ENCODE measurements at regions not wholly inside any gene's neighbourhood (a gene's known extent, or its start where the extent isn't known, plus 50 kb on each side); places are given as distances from the start of the nearest gene placed in this dataset.

- no peaks in the 10 kb centered on the region for H3K4me1 Mint-ChIP-seq
- no peak overlapping the region for H3K27ac Mint-ChIP-seq
- Histone ChIP-seq H3K36me3 (ENCODE audit: control insufficient read depth, insufficient read depth, low read length) (no peaks in the 10 kb centered on the region), H3K27ac (ENCODE audit: low read length) (no peak overlapping the region), H3K4me3 (ENCODE audit: low read length) (no peak overlapping the region), H3K4me1 (ENCODE audit: control insufficient read depth, insufficient read depth, low read length) (no peaks in the 10 kb centered on the region), H3K9me3 (ENCODE audit: control insufficient read depth, insufficient read depth, low read length) (no peaks in the 10 kb centered on the region), H3K27me3 (ENCODE audit: control insufficient read depth, insufficient read depth, low read length) (no peaks in the 10 kb centered on the region)
- ATAC-seq (no peak), DNase-seq (no peak)
- H3K36me3 Mint-ChIP-seq: no peaks in the 10 kb centered on the region
- H3K9me3 Mint-ChIP-seq: peaks cover 2 to 3% of the 10 kb centered on the region in 2 donors
- WGBS (ENCODE audit: insufficient coverage): 83% methylated on average over 1 of the region's 1 CpG
- no peak overlapping the region for H3K4me3 Mint-ChIP-seq
- TF ChIP-seq CTCF (IDR thresholded peaks at IDR 0.05): no peak
- no peaks in the 10 kb centered on the region for H3K27me3 Mint-ChIP-seq (ENCODE audit: low read depth in 2 of 2)
- intact Hi-C loops (cut with micrococcal nuclease): no loop called here
Observed at GRCh38 chr3:5462086-5462485, 274.6 kb downstream of the EDEM1 start.

GRCh38 chr3:5463991-5464390 lies 276.5 kb downstream of the EDEM1 start:
- no peak overlapping the region for H3K4me3 Mint-ChIP-seq
- no peak overlapping the region for H3K4me3 ChIP-seq (ENCODE audit: low read length)
- no peaks in the 10 kb centered on the region for H3K4me1 Mint-ChIP-seq
- WGBS (ENCODE audit: insufficient coverage): 17% methylated on average over 3 of the region's 3 CpGs
- H3K9me3 ChIP-seq (ENCODE audit: control insufficient read depth, insufficient read depth, low read length): no peaks in the 10 kb centered on the region
- intact Hi-C loops (cut with micrococcal nuclease): no loop called here
- peaks cover 2 to 4% of the 10 kb centered on the region in 2 donors for H3K9me3 Mint-ChIP-seq
- no peaks in the 10 kb centered on the region for H3K4me1 ChIP-seq (ENCODE audit: control insufficient read depth, insufficient read depth, low read length)
- no peaks in the 10 kb centered on the region for H3K27me3 Mint-ChIP-seq (ENCODE audit: low read depth in 2 of 2)
- H3K27ac ChIP-seq (ENCODE audit: low read length): no peak overlapping the region
- H3K27ac Mint-ChIP-seq: no peak overlapping the region
- ATAC-seq: no peak
- DNase-seq: no peak
- no peak for TF ChIP-seq CTCF (IDR thresholded peaks at IDR 0.05)
- no peaks in the 10 kb centered on the region for H3K27me3 ChIP-seq (ENCODE audit: control insufficient read depth, insufficient read depth, low read length)
- no peaks in the 10 kb centered on the region for H3K36me3 ChIP-seq (ENCODE audit: control insufficient read depth, insufficient read depth, low read length)
- no peaks in the 10 kb centered on the region for H3K36me3 Mint-ChIP-seq

GRCh38 chr3:5464649-5465048 lies 277.1 kb downstream of the EDEM1 start:
- no peaks in the 10 kb centered on the region for H3K4me1 ChIP-seq (ENCODE audit: control insufficient read depth, insufficient read depth, low read length)
- ATAC-seq (no peak), DNase-seq (no peak)
- Mint-ChIP-seq H3K27me3 (ENCODE audit: low read depth in 2 of 2) (no peaks in the 10 kb centered on the region), H3K36me3 (no peaks in the 10 kb centered on the region), H3K4me3 (no peak overlapping the region), H3K27ac (no peak overlapping the region), H3K9me3 (peaks cover 2 to 4% of the 10 kb centered on the region in 2 donors), H3K4me1 (no peaks in the 10 kb centered on the region)
- 54% methylated on average over 4 of the region's 4 CpGs for WGBS (ENCODE audit: insufficient coverage)
- no peak for TF ChIP-seq CTCF (IDR thresholded peaks at IDR 0.05)
- H3K36me3 ChIP-seq (ENCODE audit: control insufficient read depth, insufficient read depth, low read length): no peaks in the 10 kb centered on the region
- H3K27me3 ChIP-seq (ENCODE audit: control insufficient read depth, insufficient read depth, low read length): no peaks in the 10 kb centered on the region
- no peak overlapping the region for H3K4me3 ChIP-seq (ENCODE audit: low read length)
- intact Hi-C loops (cut with micrococcal nuclease): no loop called here
- no peak overlapping the region for H3K27ac ChIP-seq (ENCODE audit: low read length)
- no peaks in the 10 kb centered on the region for H3K9me3 ChIP-seq (ENCODE audit: control insufficient read depth, insufficient read depth, low read length)

GRCh38 chr3:5465183-5465582 lies 277.7 kb downstream of the EDEM1 start:
- Histone ChIP-seq H3K4me3 (ENCODE audit: low read length) (no peak overlapping the region), H3K9me3 (ENCODE audit: control insufficient read depth, insufficient read depth, low read length) (no peaks in the 10 kb centered on the region), H3K4me1 (ENCODE audit: control insufficient read depth, insufficient read depth, low read length) (no peaks in the 10 kb centered on the region), H3K27ac (ENCODE audit: low read length) (no peak overlapping the region), H3K27me3 (ENCODE audit: control insufficient read depth, insufficient read depth, low read length) (no peaks in the 10 kb centered on the region), H3K36me3 (ENCODE audit: control insufficient read depth, insufficient read depth, low read length) (no peaks in the 10 kb centered on the region)
- intact Hi-C loops (cut with micrococcal nuclease): no loop called here
- WGBS (ENCODE audit: insufficient coverage): 82% methylated on average over 3 of the region's 3 CpGs
- no peaks in the 10 kb centered on the region for H3K27me3 Mint-ChIP-seq (ENCODE audit: low read depth in 2 of 2)
- H3K27ac Mint-ChIP-seq: no peak overlapping the region
- peaks cover 2 to 4% of the 10 kb centered on the region in 2 donors for H3K9me3 Mint-ChIP-seq
- no peaks in the 10 kb centered on the region for H3K4me1 Mint-ChIP-seq
- DNase-seq: no peak
- H3K4me3 Mint-ChIP-seq: no peak overlapping the region
- ATAC-seq: no peak
- H3K36me3 Mint-ChIP-seq: no peaks in the 10 kb centered on the region
- no peak for TF ChIP-seq CTCF (IDR thresholded peaks at IDR 0.05)

Data from natural killer cell (primary cell).